Endothelial cell of umbilical vein (primary cell): ENCODE measurements at regions not wholly inside any gene's neighbourhood (a gene's known extent, or its start where the extent isn't known, plus 50 kb on each side); places are given as distances from the start of the nearest gene placed in this dataset.
A peak's percentile ranks its signal among the peaks of the same experiment; 100 is the strongest.

ENCODE experiments used
- BruUV-seq: library from RNA; stranded (reverse); fragments of 400-500 nt; replicated peaks from 2 replicates; lab custom pipeline; 2021; lab: Mats Ljungman, UMichigan
- CTCF ChIA-PET: fragments of 300-600, 350-600 bp; sonication (Branson Sonifier 250); formaldehyde crosslinking; loops from one replicate; lab custom pipeline; 2021; ENCODE audit warnings: antibody characterized with exemption, inconsistent platforms; lab: Charles Lee
- POLR2A ChIA-PET: fragments of 300-600, 350-600 bp; sonication (Branson Sonifier 250); formaldehyde crosslinking; loops from one replicate; lab custom pipeline; 2021; ENCODE audit warnings: antibody characterized with exemption, inconsistent platforms; lab: Charles Lee
- DNase-seq: peaks from one replicate; pipeline ENCODE4 v3.0.0-alpha.2; 2011; ENCODE audit warnings: low read depth, low spot score
- FAIRE-seq: peaks from 2 replicates; lab custom pipeline; 2011; peaks lifted over from hg19 to GRCh38; lab: Jason Lieb, UNC
- H2AFZ ChIP-seq: 2 replicates; pipeline ENCODE4 v1.6.0; 2012; ENCODE audit warnings: low read depth, low read length, control low read depth, inconsistent platforms
- H3K27ac ChIP-seq: 2 replicates; pipeline ENCODE4 v1.5.1; 2011; ENCODE audit warnings: low read depth, mild to moderate bottlenecking, control low read depth, low read length, moderate library complexity; ENCODE audit not compliant: insufficient read depth
- H3K27me3 ChIP-seq, 2 experiments: 2 replicates each; pipeline versions ENCODE4 v1.6.0 to v1.6.1; 2011; ENCODE audit warnings: low read length in 2 of 2, mixed read lengths in 1 of 2; ENCODE audit not compliant: control insufficient read depth in 2 of 2, insufficient read depth in 2 of 2
- H3K36me3 ChIP-seq, 2 experiments: 2 replicates in 1 of 2; 3 replicates in 1 of 2; pipeline ENCODE4 v1.5.1; 2011; ENCODE audit warnings: low read length in 2 of 2, mild to moderate bottlenecking in 1 of 2, moderate library complexity in 1 of 2; ENCODE audit not compliant: control insufficient read depth in 2 of 2, insufficient read depth in 2 of 2; ENCODE audit errors: extremely low read depth in 1 of 2
- H3K4me1 ChIP-seq: 3 replicates; pipeline ENCODE4 v1.5.1; 2011; ENCODE audit warnings: mild to moderate bottlenecking, low read length; ENCODE audit not compliant: control insufficient read depth, insufficient read depth; ENCODE audit errors: extremely low read depth
- H3K4me2 ChIP-seq: 2 replicates; pipeline ENCODE4 v1.6.1; 2011; ENCODE audit warnings: low read length, control low read depth, mixed read lengths; ENCODE audit not compliant: insufficient read depth
- H3K4me3 ChIP-seq, 3 experiments: fragments of 200-600 bp in 1 of 3; sonication (generic), shearing (Covaris generic) in 1 of 3; replicated peaks in 1 of 3; 2 replicates each; pipeline ENCODE4 v1.5.1; 2011 to 2016; ENCODE audit warnings: control low read depth in 3 of 3, low read length in 3 of 3, mild to moderate bottlenecking in 2 of 3, inconsistent platforms in 1 of 3, low read depth in 1 of 3, moderate library complexity in 1 of 3; ENCODE audit not compliant: insufficient read depth in 1 of 3
- H3K79me2 ChIP-seq: 2 replicates; pipeline ENCODE4 v1.6.0; 2012; ENCODE audit warnings: low read length, inconsistent platforms; ENCODE audit not compliant: control insufficient read depth, insufficient read depth
- H3K9ac ChIP-seq: replicated peaks from 2 replicates; pipeline ENCODE3; 2011; ENCODE audit warnings: low read length, control low read depth; ENCODE audit not compliant: insufficient read depth; ENCODE audit errors: extremely low read depth
- H3K9me1 ChIP-seq: replicated peaks from 3 replicates; pipeline ENCODE4 v1.6.0; 2011; ENCODE audit warnings: mild to moderate bottlenecking, low read length; ENCODE audit not compliant: control insufficient read depth, insufficient read depth; ENCODE audit errors: extremely low read depth
- H3K9me3 ChIP-seq: replicated peaks from 2 replicates; pipeline ENCODE4 v1.5.1; 2012; ENCODE audit warnings: low read length, inconsistent platforms; ENCODE audit not compliant: control insufficient read depth, insufficient read depth
- H4K20me1 ChIP-seq: replicated peaks from 2 replicates; pipeline ENCODE3; 2011; ENCODE audit warnings: mild to moderate bottlenecking, low read length; ENCODE audit not compliant: control insufficient read depth, insufficient read depth; ENCODE audit errors: extremely low read depth
- JUN ChIP-seq: IDR thresholded peaks from 2 replicates; pipeline ENCODE4 v1.6.1; 2011; ENCODE audit warnings: borderline replicate concordance, low read depth; ENCODE audit not compliant: insufficient read length, insufficient read depth
- dilution Hi-C: fragments of 300-500 bp; cut with MboI; formaldehyde crosslinking; loops from one replicate; pipeline ENCODE4 v1.15.0; 2019; ENCODE audit warnings: low sequenced_read_pairs; ENCODE audit not compliant: extremely low pct_ligation_motif_present
- intact Hi-C: fragments of 100-400 bp; cut with micrococcal nuclease; formaldehyde crosslinking; loops from one replicate; pipeline ENCODE4 v1.10.0; 2022
- TF ChIP-seq, protein P1 (sequence below), 2 donors: IDR thresholded peaks; 1 replicate in 1 of 2; 2 replicates in 1 of 2; pipeline ENCODE4 v1.5.1; 2011; ENCODE audit warnings: low read length in 2 of 2, mild to moderate bottlenecking in 2 of 2, moderate library complexity in 2 of 2, control low read depth in 1 of 2, inconsistent platforms in 1 of 2, low read depth in 1 of 2; ENCODE audit not compliant: insufficient read depth in 1 of 2; ENCODE audit errors: extremely low read depth in 1 of 2

DNA sequence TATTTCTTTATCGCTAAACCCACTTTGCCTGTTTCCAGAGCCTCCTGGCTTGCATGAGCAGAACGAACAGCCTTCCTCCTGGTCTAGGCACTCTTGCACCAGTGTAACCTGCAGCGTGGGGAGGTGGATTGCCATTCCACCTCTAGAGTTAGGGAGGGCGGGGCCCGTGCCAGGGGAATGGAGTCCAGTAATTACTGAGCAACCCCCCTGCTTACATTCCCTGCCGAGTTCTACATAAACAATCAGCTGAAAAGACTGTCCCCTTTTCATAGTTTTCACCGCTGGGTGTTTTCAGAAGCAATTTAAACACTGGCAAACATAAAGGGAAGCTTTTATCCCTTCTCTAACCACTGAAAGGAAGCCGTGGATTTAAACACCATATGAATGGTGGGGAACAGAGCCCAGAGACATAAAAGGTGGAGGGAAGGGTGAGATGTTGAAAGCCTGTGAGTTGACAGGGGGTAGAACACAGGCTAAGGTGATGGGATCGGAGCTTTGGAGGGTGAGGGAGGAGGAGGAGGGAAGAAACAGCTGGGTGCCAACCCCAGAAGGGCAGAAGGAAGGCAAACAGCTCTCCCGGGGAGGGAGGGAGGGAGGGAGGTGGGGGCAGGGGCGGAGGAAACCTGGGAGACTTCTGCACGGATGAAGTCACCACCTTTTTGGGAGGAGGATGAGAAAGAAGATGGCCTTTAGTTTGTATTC is 68.0 kb upstream of the WDR26 start:
- no TSS peak for BruUV-seq
- ChIA-PET POLR2A (interaction anchor here (0.7 kb wide), 1 partner anchor 69 kb away, joined by 3 read pairs; no protein-coding TSS in a partner anchor), CTCF (interaction anchor here (1.6 to 3.4 kb wide), 3 partner anchors 11 to 420 kb away, joined by 4 to 21 read pairs (median 5); no protein-coding TSS in a partner anchor)
- no peaks in the 10 kb centered on the region for H3K9me1 ChIP-seq
- H3K27ac ChIP-seq, result peak overlapping the region; percentile 35
- H3K9ac ChIP-seq, result peak overlapping the region; percentile 21
- H2AFZ ChIP-seq, result peak overlapping the region; percentile 82
- H3K4me2 ChIP-seq, result peak overlapping the region; percentile 22
- TF ChIP-seq, protein P1, sequence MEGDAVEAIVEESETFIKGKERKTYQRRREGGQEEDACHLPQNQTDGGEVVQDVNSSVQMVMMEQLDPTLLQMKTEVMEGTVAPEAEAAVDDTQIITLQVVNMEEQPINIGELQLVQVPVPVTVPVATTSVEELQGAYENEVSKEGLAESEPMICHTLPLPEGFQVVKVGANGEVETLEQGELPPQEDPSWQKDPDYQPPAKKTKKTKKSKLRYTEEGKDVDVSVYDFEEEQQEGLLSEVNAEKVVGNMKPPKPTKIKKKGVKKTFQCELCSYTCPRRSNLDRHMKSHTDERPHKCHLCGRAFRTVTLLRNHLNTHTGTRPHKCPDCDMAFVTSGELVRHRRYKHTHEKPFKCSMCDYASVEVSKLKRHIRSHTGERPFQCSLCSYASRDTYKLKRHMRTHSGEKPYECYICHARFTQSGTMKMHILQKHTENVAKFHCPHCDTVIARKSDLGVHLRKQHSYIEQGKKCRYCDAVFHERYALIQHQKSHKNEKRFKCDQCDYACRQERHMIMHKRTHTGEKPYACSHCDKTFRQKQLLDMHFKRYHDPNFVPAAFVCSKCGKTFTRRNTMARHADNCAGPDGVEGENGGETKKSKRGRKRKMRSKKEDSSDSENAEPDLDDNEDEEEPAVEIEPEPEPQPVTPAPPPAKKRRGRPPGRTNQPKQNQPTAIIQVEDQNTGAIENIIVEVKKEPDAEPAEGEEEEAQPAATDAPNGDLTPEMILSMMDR (IDR thresholded peaks at IDR 0.05; ENCODE audit: extremely low read depth in 1 of 2, insufficient read depth in 1 of 2, low read depth in 1 of 2, low read length in 2 of 2), result no peak
- TF ChIP-seq JUN, result no peak
- no peaks in the 10 kb centered on the region for H3K9me3 ChIP-seq
- FAIRE-seq (no peak), DNase-seq (peak; percentile 23)
- no peak overlapping the region for H3K4me3 ChIP-seq
- H3K27me3 ChIP-seq, result no peaks in the 10 kb centered on the region
- peaks cover 36% of the 10 kb centered on the region for H3K4me1 ChIP-seq
- dilution Hi-C loops, result loop anchor here (25.0 kb wide), 1 partner anchor 110 kb away; the partner anchor contains the start of gene CNIH3
- no peaks in the 10 kb centered on the region for H3K36me3 ChIP-seq
- intact Hi-C loops, result loop anchor here (1.0 to 5.0 kb wide), 4 partner anchors 41 to 425 kb away; partner anchors contain the start of gene DNAH14
- no peaks in the 10 kb centered on the region for H3K79me2 ChIP-seq
- H4K20me1 ChIP-seq, result no peaks in the 10 kb centered on the region
